Iris pigment epithelial cell (primary cell): ENCODE measurements at regions not wholly inside any gene's neighbourhood (a gene's known extent, or its start where the extent isn't known, plus 50 kb on each side); places are given as distances from the start of the nearest gene placed in this dataset.
"Not testable (repeated sequence)": the region's sequence is repeated elsewhere in the genome, so short reads cannot be mapped to it uniquely, and the experiment has no call there.

Source experiments
- DNase-seq: peaks from one replicate; pipeline ENCODE4 v3.0.0-alpha.2; 2011; ENCODE audit warnings: low read depth

DNA sequence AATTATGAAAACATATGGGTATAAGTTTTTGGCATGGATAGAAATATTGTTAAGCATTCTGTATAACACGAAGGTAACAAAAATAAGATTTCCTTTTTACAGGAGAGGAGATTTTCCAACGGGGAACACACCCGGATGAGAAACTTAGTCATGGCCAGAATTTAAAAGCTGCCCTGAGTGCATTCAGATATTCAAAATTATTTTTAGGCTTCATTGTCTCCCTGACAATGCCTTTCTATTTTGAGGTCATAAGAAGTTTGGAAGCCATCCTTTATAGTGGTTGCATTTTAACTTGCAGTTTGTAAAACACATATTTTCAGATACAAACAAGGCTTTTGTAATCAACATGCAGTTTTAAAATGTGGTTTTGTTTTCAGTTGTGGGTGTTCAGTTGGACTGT, 357.5 kb upstream of the FAM47C start:
- no peak for DNase-seq

DNA sequence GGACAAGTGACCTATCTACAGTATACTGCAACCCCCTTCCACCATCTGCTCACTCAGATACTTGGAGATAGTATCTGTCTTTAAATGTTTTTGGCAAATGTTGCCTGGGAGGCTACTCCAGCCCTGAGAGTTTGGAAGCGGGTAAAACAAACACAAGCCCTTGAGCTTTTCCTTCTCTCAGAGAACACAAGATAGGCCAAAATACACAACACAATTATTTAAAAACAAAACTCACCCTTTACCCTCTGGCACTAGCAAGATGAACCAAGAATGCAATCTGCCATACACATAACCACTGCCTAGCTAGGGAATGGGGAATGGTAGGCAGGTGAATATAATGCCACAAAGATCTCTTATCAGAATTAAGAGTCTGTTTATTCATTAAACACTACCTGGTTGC, 324.7 kb upstream of the FAM47C start:
- DNase-seq = no peak

DNA sequence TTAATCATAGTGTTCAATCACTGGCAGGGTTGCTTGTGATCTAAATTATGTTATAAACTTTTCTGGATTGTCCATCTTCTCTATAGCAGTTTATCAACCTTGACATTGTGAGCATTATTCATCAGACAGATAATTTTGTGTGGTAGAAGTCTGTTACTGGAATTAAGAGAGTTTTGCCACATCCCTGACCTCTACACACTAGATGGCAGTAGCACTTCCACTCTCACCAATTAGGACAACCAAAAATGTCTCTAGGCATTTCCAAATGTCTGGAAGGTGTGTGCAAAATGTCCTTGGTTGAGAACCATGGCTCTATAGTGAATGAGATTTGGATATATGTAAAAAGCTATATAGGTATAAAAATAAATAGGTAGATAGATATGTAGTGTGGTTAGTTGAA, 324.1 kb upstream of the FAM47C start:
- no peak for DNase-seq

DNA sequence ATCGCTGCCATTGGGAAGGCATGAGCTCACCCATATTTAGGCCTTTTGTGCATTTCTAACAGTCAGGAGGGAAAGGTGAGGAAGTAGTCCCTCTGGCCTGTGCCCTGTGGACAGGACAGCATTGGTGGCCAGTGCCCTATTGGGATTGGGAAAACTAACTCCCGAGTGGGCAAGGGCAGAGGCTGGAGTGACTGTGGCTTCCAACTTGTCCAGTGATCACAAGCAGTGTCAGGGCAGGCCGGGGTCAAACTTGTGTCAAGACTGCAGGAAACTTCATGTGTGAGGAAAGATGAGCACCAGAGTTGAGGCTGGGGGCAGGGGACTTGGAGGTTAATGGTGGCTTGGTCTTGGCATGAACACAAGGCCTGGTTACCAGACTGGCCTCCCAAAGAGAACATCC, 286.2 kb upstream of the FAM47C start:
- DNase-seq = no peak

DNA sequence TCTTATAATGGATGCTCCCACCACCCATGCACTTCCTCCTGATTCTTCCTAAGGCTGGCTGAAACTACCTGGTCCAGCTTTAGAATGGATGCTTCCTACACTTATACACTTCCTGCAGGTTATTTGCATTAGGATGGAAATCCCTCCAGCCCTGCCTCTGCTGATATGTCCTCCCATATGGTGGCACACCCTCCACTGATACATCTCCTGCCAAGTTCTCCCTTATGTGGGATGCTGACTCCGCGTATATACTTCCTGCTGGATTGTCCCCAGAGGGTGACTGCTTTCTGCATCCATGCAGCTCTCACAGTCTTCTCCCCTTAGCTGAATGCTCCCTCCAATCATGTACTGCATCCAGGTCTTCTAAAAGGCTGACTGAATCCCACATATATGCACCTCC, 254.6 kb upstream of the FAM47C start:
- no peak for DNase-seq

DNA sequence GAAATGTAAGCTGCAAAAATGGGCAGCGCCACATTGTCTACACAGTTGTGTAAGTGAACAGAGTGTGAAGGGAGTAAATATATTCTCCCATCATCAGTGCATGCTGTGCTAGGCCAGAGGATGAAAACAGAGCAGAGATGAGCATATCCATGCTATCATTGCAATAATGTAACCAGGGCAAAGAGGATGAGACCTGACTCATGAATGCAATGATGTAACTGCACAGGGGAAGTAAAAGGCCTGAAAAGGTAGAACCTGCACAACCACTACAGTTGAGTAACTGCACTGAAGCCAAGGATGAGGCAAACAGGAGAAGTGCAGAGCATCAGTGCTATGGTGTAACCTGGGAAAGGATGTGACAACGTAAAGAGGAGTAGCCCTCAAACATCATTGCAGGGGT, 220.4 kb upstream of the FAM47C start:
- no peak for DNase-seq

DNA sequence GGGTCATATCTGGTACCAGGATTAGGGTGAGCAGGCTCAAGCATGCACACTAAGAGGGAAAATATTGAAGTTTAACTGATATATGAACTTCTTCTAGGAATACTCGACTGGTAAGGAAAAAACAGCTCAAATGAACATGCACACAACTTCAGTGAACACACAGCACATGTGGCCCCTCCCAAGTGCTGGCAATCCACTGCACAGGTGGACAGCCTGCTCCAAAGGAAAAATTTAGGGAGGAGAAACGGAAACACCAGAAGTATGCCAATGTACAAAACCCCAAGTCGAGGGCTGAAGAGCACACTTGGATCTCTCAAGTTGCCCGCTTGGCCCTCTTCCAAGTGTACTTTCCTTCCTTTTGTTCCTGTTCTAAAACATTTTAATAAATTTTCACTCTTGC, 205.0 kb upstream of the FAM47C start:
- DNase-seq = no peak

DNA sequence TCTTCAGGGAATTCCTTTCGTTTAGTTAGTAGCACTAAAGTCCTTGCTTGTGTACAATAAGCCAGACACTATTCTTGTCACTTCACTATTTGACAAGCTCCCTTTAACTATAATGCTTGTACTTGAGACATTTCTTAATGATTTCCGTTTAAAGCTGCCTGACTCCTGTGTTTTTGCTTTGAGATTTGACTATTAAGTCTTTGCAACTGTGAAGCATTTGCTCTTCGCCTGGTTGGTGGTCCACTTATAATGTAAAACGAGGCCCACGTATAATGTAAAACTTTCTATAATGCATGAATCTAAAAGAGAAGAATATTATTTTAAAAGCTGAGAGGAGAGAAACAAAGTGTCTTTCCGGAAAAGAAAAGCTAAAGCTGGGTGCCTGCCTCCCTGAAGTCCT, 204.1 kb upstream of the FAM47C start:
- no peak for DNase-seq

DNA sequence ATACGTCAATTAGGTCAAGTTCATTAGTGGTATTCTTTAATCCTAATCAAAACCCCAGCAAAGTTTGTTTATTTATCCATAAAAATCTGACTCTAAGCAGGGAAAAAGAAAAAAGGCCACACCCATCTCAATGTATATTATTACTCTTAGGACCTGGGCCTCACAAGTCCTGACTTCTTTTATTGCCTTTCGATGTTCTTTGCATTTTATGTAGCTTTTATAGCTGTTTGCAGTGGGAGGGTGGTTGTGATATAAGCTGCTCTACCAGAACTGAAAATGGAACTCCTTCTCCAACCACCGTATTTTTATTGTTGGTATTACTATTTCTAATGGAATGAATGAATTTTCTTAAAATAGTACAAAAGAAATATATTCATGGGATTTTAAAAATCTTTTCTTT, 163.3 kb upstream of the FAM47C start:
- no peak for DNase-seq

DNA sequence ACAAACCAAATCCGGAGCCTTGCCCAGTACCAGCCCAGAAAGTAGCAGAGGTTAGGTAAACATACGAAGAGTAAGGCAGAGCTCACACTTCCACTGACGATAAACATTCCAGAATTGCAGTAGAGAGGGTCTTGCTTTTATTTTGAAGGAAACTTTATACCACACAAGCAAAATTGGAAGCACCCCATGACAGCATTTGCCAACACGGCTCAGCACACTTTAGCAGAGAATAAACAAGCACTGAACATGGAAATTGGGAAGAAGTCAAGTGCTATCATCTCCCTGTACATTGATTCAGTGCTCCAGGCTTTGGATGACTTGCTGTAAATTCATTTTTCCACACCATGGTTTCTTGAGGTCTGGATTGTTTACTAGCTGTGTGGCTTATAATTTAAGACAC, 160.7 kb upstream of the FAM47C start:
- DNase-seq = no peak

DNA sequence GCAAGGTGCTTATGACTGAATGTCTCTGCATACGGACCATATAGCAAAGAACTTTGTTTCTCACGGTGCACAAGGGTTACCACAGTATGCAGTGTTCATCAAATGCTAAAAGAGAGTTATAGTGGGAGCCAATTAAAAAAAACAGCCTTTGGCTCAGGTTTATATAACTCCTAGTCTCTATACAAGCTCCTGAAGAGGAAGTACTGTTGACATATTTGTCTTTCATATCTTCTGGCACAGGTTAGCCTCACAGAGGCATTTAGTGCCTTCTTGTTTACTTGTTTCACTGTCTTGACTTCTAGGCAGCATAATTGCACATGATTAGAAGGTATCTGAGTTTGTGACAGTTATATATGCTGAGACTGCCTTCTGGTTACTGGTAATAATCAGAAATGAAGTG, 158.8 kb upstream of the FAM47C start:
- no peak for DNase-seq

DNA sequence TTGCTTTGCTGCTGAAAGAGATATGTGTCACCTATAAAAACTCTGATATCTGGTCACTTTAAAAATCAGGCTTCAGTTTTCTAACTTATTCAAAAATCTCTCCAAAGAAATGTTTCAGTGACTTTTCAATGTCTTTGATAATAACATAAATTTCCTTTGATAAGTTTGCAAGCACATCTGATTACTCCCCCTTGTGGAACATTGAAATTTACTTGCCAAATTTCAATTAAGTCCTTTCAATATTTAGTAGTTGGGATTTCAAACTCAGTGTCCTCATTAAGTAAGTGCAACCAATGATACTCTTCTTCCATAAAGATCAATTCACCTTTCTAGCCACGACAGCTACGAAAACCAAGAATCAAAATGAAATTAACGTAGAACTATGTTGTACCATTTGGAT, 151.3 kb upstream of the FAM47C start:
- peak; percentile 12 for DNase-seq

DNA sequence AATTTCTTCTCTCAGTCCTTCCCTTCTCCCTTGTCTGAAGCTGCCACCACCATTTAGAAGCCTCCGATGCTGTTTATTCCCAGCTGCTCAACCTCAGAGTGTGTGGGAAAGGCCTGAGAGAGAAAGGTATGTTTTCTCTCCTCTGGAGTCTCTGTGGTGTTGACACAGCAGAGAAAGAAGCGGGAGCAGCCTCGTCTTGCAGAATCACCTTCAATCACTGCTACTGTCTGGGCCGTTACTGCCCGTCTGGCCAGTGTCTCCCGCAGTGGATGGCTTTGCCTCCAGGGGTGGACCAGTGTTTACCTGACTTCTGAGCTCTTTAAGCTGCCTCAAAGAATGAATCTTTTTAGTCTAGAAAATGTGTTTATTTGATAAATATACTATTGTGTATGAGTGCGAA, 148.9 kb upstream of the FAM47C start:
- no peak for DNase-seq

DNA sequence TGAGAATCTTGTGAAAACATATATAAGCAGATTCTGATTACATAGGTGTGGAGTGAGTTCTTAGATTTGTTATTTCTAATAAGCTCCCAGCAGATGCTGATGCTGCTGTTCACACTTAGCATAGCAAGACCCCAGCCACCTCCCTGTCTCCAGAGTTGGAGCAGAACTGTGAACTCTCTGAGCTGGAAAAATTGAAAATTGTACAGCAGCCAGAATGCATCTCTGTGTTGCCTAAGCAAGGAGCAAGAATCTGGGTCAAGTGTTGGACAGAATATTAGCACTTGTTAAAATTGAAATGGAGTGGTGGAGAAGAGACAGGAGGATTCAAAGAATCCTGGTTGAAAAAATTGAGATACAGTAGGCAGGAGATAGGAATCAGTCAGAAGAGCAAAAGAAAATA, 146.6 kb upstream of the FAM47C start:
- DNase-seq = no peak

DNA sequence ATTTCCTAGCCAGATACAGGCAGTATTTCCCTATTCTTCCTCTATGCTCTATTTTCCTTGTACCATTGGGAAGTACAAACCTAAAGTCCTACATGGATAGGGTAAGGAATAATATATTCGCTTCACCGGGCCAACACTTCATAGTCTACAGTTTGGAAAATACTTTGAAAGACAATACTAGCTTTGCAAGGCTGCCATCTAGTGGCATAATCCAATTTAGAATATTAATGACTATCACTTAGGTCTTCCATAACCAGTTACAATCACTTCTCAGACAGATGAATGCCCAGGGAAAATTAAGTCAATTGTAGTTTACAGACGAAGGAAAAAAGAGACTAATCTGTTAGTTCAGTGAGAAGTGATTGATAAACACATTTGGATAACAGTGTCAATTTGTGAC, 141.0 kb upstream of the FAM47C start:
- DNase-seq = peak; percentile 10

DNA sequence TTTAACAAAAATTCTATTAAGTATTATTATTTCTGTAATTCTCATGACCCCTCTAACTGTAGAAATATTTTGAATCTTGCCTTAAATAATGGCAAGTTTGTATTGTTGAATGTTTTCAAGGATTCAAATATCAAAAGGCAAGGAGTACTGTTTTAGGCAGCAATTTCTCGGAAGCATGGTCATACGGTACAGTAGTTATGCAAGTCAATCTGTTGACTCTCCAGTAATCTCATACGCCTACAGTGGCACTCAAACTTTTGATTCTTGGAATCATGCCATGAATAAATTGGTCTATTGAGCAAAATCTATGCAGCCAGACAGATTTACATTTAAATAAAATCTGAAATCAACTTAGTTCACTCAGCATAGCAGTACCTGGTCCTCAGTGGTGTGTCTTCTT, 139.6 kb upstream of the FAM47C start:
- DNase-seq = no peak

DNA sequence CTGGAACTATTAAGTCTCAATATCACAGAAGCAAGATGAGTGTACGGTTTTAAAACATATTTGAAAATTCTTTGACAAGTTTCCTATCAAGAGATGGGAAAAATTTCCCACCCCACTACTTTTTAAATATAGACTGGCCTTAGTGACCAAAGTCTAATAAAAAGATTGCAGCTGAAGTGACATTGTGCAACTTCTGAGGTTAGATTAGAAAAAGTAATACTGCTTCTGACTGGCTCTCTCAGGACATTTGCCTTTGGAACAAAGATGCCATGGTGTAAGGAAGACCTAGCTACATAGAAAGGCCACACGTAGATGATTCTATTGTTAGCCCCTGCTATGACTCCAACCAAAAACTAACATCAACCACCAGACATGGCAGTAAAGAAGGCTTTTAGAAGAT, 138.7 kb upstream of the FAM47C start:
- no peak for DNase-seq

DNA sequence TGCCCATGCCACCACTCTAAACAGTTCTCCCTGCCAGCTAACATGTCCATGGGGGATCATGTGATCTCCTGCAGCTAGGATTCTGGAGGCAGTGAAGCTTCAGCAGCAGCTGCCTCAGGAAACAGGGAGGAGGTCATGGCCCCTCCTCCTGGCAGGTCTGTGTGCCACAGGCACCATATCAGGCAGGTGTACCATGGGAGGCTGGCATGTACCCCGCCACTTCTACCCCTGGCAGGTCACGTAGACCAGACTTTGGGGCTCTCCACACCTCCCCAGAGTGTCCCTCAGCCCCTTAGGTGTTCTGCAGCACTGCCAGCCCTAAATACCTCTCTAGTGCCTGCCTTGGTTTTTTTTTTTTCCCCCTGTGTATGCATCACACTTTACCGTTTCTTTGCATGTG, 110.5 kb upstream of the FAM47C start:
- no peak for DNase-seq

DNA sequence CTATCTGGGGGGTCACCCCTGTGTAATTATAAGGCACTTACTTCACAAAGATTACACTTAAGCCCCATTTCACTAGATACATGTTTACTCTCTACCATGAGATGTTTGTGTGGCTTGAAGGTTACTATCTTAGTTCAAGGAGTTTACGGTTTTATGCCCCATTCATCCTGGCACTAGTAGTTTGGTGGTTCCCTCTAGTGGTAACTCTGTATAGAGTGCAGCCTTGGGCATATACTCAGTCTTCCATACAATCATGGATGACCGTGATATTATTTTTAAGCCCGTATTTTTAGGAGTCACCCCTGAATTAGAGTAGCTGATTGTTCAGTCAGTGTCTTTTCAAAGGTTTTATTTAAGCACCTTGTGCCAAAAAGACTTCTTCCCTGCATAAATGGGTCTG, 109.9 kb upstream of the FAM47C start:
- peak; percentile 1 for DNase-seq

DNA sequence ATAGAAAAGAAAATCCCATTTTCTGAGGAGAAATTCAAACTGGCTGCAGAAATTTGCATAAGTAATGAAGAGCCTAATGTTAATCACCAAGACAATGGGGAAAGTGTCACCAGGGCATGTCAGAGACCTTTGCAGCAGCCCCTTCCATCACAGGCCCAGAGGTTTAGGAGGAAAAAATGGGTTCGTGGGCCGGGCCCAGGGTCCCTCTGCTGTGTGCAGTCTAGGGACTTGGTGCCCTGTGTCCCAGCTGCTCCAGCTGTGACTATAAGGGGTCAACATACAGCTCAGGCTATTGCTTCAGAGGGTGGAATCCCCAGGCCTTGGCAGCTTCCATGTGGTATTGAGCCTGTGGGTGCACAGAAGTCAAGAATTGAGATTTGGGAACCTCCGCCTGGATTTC, 103.6 kb upstream of the FAM47C start:
- DNase-seq = not testable (repeated sequence)

DNA sequence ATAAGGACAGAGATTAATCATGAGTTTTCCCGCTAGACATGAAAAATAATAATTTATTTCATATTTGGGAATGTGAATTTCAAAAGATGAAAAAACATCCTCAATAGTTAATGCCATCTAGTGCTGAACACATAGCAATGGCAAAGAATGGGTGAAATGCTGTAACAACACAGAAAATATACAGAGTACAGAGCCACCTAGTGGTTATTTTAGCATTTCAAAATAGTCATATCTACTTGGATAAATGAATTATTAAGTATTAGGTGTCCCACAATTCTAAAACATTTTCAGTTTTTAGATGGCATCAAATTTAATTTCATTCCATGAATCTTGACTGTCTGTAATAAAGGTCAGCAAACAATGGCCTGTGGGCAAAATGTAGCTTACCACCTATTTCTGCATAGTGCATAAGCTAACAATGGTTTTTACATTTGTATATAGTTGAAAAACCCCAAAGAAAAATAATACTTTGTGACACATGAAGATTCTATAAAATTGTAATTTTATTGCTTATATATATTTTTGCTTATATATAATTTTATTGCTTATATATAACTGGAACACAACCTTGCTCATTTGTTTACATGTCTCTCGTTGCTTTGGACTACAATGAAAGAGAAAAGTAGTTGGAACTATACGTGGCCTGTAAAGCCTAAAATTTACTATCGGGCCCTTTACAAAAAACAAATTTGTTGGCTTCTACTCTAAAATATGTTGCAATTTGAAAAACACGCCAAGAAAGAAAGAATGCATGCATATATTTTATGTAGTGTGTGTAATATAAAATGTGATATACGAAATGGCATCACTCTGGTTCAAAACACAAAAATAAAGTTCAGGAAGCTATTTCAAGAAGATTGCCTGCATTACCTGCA, 99.1 kb upstream of the FAM47C start:
- DNase-seq = peak; percentile 40

DNA sequence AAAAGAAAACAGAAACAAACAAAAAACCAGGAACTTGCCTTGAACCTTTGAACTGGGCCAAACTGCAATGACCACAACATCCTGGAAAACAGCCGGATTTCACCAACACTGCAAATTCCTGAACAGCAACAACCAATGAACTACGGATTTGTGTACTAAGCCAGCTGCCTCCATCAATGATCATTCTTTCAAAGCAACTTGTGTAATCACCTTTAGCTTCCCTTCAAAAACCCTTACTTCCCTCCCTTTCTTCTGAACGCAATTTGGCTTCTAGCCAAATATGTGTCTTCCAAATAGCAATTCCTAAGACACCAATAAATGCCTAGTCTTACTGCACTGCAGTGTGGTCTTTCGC, 98.5 kb upstream of the FAM47C start:
- peak; percentile 7 for DNase-seq

DNA sequence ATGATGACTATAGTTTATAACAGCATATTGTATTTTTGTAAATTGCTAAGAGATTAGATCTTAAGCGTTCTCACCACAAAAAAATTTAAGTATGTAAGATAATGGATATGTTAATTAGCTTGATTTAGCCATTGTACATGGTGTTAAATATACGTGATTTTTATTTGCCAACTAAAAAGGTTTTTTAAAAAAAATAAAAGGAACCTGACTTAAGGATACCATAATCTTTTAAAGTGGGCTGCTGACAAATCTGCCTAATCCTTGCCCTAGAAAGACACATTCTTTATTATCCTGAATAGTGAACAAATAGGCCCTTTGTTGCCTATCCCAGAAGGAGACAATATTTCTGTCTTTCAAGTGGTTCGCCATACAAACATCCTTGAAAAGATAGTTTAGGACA, 94.6 kb upstream of the FAM47C start:
- DNase-seq = no peak

DNA sequence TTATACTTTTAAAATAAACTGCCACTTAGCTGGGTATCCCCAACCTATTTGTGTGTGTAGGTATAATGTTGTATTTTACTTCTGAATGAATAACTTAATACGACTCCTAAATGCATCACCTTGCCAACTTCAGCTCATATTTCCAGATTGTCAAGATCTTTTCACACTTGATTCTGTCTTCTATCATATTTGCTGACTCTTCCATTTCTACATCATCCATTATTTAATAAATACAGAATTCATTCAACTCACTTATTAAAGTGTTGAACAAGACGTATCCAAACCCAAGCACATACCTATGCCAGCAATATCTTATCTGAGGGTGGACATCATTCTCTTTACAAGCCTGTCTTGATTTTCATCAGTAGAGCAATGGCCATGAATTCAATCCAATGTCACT, 91.2 kb upstream of the FAM47C start:
- DNase-seq = no peak

DNA sequence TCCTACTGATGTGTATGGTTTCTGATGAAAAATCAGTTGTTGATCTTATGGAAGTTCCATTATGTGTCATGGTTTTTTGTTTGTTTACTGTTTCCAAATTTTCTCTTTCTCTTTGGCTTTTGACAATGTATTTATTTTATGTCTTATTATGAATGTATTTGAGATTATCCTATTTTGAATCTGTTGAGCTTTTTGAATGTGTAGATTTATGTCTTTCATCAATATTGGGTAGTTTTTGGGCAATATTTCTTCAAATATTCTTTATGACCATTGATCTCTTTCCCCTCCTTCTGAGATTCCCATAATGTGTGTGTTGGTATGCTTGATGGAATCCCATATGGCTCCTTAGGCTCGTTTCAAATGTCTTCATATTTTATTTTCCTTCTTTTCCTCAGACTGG, 80.5 kb upstream of the FAM47C start:
- no peak for DNase-seq
